Stimulated activated CD4-positive, alpha-beta T cell treated with anti-CD3 and anti-CD28 coated beads, Interleukin-1b, Interleukin-23, amount 100 ng/mL, for 48 hours (primary cell): ENCODE measurements at regions not wholly inside any gene's neighbourhood (a gene's known extent, or its start where the extent isn't known, plus 50 kb on each side); places are given as distances from the start of the nearest gene placed in this dataset.
"Not testable (repeated sequence)": the region's sequence is repeated elsewhere in the genome, so short reads cannot be mapped to it uniquely, and the experiment has no call there.

Source experiments
- DNase-seq: peaks from one replicate; pipeline ENCODE4 v3.0.0-alpha.2; 2020

DNA sequence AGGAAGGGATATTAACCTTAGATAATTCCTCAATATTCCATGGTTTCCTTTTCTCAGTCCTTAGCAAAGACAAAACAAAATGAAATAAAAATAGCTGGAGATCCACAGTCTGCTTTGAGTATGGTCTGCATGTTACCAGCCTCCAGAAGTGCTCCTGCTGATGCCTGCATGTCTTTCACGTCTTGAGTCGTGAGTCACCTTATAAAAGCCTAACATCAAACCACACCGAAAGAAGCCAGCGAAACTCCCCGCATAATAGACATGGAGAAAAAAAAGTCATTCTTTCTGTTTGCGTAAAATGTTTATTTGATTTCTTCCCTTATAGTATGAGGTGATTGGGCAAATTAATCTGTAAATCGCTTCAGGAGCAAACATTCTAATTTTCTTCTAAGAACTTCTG, 380.5 kb downstream of the SLCO4C1 start:
- no peak for DNase-seq

DNA sequence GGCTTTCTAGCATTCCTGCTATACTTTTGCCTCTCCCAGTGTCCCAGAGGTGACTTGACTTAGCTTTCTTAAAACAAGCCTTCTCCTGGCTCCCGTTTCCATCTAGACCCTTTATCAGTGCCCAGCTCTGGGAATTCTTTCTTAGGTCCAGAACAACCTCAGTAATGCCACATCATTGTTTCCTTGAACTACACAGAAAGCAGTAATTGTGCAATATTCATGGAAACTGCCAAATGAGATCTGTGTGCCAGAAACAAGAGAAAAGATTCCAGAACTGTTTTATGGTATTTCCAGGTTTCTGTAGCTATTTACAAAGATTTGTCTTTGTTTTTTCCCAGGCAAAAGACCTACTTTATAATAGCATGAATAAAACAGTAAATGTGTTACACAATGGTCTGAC, 391.3 kb downstream of the SLCO4C1 start:
- DNase-seq = no peak

DNA sequence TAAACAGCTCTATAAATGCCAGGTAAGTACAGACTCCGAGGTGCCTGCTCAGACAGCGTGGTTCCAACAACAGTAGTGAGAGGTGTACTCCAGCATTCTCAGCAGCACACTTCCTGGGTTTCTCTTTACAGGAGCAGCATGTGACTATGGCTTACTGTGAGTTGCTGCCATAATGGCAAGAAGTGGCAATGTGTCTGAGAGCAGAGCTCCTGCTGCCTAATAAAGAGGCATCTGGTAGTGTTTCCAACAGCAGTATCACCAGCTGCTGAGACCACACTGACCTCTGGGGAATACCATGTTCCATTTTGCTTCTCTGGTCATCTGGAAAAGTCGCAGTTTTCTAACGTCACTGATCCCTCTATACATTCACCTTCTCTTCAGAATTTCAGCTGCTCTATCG, 398.2 kb downstream of the SLCO4C1 start:
- DNase-seq = no peak

DNA sequence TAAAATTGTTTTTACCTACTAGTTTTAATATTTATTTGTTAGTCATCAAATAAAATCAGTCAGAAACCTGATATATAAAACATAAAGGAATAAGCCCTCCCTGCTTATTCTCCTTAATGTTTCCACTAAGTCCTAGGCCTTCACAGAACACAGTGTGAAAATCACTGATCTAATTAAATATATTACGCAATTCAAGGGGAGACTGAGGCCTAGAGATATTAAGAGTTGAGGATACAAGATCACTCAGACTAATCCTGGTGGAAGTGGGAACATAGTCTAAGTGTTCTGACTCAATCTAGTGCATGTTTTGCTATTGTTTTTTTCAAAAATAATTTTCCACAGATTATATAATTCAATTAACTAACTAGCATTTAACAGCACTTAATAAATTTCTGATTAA, 401.1 kb downstream of the SLCO4C1 start:
- no peak for DNase-seq

DNA sequence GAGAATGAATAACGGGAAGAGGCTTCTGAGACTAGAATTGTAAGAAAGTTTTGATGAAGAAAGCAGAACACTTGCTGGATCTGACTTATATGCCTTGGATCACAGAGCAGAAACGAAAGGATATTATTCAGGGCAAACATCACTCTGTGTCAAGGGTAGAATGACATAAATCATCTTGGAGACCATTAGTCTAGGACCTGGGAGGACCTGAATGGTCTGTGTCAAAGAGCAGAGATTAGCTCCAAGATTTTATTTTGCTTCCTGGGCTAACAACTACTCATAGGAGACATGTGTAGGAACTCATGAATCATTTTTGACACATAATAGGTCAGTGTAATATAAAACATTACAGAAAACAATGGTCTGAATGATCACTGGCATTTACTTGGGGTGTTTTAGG, 417.9 kb downstream of the SLCO4C1 start:
- no peak for DNase-seq

DNA sequence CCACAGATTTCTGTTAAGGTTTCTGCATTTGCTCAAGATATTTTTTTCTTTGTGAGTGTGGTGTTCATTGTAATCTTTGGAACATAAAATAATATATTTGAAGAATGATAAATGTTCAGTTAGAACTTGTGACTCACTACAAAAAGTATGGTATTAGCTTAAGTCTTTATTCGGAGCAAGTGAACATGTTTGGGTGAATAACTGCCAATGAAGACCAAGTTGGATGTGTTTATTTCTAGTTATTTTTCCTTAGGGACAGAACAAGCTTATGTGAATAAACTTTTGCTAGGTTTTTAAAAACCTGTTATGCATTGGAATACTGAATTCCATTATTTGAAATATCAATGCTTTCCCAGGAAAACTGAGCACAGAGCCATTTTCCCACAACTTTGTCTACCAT, 418.6 kb downstream of the SLCO4C1 start:
- no peak for DNase-seq

DNA sequence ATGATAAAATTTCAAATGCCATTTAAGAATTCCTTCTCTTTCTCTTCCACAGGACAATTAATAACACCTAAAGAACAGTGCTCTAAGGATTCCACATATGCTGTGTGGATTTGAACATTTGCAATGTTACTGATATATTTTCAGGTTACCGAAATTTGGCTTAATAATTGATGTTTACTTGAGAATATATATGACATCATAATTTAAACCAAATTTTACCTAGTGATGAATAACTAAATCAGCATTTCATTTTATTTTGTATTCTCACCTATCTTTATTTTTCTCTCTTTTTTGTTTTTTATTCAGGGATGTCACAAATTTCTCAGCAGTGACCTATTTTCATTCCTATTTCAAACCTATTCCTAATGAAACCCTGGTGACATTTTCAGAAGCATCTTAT, 429.6 kb downstream of the SLCO4C1 start:
- DNase-seq = no peak

DNA sequence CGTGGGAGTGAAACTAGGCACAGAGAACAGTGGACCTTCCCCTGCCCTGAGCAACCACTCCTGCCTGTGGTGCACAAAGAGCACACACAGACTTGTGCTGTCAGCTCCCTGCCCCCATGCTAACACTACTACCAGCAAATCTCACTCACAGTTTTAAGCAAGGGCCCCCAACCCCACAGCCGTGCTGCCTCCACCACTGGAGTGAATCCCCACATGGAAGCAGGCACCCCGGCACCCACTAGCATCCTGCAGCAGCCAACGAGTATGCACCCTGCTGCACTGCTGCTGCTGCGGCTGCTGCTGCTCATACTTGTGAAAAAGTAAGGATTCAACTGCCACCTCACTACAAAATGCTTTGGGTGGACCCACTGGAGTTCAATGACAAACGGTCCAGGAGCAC, 435.5 kb downstream of the SLCO4C1 start:
- no peak for DNase-seq

DNA sequence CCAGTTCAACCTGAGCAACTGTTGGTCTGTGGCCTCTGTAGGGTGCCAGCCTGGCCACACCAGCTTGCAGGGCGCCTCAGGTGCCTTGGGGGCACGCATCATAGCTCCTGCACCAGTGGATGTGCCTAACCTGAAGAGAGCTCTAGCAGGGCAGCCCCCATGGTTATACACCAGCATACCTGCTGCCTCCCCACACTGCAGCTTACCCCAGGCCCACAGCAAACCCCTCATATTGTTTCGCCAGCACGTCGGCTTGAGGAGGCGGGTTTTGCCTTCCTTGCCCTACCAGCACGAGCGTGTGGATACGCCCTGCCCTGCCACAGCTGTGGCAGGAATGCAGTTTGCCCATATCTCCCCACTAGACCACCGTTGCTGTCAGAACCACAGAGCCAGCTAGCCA, 435.9 kb downstream of the SLCO4C1 start:
- no peak for DNase-seq

DNA sequence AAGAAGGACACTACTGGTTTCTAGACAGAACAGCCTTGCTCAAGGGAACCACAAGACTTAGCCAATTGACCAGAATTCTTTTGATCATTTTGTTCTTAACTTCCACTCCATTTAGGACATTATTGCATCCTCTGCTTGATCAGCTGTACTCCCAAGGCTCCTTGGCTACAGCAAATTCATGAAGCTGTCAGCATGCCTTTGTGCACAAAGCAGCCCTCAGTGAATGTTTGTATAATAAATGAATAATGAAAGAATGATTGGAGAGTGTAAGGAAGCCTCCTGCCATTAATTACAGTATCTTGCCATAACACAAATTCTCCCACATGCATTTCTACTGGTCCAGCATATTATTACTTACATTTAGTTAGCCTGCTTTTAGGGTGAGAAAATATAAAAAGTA, 449.6 kb downstream of the SLCO4C1 start:
- no peak for DNase-seq

DNA sequence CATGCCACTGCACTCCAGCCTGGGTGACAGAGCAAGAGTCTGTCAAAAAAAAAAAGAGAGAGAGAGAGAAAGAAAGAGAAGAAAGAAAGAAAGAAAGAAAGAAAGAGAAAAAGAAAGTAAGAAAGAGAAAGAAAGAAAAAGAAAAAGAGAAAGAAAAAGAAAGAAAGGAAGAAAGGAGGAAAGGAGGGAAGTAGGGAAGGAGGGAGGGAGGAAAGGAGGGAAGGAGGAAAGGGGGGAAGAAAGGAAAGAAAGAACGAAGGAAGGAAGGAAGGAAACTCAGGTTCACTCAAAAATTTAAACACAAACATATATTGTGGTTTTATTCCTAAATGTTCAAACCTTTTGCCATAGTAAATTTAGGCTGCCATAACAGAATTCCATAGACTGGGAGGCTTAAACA, 453.0 kb downstream of the SLCO4C1 start:
- no peak for DNase-seq

DNA sequence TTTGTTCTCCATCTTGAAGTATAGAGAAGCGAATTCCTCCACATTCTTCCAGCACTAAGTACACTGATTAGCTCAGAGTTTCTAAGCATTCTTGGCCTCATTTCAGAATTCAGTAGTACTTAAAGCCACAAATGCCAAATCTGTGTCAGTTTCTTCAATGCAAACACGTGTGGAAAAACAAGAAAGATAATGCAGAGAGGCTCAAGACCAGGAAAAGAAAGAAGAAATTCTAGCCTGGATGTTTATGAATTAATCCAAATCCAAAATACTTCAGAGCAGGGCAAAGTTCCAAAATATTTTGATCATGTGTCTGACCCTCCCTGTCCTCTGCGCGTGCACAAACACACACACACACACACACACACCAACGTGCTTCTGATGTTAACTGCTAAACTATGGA, 457.6 kb downstream of the SLCO4C1 start:
- DNase-seq = no peak

DNA sequence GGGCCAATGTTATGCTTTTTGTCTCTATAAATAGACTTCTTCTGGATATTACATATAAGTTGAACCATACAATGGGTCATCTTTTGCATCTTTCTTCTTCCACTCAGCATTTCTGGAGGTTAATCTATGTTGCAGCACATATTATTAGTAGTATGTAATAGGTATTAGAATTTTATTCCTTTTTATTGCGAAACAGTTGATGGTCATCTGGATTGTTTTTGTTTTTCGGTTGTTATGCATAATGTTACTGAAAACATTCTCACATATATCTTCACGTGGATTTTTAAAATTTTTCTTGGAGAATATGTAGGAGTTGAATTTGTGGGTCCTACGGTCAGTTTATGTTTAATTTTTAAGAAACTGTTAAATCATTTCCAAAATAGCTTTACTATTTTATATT, 466.8 kb downstream of the SLCO4C1 start:
- DNase-seq = no peak

DNA sequence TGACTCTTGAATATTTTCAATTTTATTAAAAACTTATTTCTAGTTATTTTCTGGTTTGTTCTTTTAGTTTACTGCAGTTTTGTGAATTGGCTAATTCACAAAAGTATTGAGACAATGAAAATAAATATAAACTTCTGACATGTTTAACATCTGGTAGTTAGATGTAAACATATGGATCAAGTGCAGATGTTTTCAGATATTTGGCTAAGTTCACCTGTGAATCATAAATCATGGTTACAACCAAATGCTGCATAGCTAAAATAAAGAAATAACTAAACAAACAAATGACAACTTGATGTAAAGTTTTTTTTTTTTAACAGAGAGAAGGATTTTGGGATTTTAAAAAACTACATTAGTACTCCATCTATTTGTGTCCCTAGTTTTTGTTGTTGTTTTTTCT, 484.6 kb downstream of the SLCO4C1 start:
- DNase-seq = no peak

DNA sequence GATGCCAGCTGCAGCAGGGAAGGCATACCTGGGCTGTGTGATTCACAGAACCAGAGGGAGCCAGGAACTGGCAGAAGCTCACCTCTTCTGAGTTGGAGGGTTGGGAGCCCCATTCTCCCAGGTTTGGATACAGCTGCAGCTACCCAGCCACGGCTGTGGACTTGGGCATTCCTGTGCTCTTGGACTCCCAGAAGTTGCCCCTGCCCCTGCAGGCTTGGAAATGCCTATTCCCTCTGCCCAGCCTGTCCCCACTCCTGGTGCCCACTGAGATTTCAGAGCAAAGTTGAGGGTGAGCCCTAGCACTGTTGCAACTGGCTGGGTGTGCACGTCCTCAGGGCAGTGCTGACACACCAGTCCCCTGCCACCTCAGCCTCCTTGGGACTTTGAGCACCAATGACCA, 489.7 kb downstream of the SLCO4C1 start:
- DNase-seq = no peak

DNA sequence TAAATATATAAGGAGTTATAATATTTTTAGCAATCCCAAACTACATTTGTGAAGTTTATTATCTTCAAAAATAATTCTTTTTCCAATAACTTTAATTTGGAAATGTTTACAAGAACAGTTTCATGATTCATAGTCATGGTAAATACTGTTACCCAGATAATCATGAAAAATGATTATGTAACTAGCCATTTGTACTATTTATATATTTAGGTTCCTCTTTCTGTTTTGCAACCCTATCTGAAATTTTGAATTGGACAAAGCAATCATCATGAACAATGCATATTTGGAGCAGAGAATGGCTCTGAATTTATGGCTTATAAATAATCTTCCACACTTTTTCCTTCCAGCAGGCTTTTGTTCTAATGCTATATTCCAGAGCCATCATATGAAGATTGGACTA, 499.7 kb downstream of the SLCO4C1 start:
- DNase-seq = no peak

DNA sequence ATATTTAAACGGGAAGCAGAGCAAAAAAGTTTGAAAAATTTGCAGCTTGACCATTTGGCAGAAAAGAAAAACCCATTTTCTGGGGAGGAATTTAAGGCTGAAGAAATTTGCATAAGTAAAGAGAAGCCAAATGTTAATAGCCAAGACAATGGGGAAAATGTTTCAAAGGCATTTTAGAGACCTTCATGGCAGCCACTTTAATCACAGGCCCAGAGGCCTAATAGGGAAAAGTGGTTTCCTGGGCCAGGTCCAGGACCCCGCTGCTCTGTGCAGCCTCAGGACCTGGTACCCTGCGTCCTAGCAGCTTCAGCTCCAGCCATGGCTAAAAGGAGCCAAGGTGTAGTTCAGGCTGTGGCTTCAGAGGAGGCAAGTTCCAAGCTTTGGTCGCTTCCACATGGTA, 507.3 kb downstream of the SLCO4C1 start:
- DNase-seq = no peak

DNA sequence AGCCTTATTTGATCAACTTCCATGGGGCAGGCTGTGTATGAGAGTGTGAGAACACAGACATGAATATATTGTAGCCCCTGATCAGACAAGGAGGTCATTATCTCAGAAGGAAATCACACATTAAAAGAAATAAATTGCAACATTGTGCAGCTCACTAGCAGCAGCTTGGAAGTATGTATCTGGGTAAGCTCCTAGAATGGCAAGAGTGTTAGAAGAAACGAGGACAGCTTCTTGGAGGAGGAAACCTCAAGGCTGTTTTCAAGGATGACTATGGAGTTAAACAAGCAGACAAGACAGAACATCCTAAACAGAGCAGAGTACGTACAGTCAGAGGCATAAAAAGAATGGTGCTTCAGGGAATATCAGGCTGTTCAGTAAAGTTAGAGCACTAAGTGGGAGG, 511.0 kb downstream of the SLCO4C1 start:
- no peak for DNase-seq

DNA sequence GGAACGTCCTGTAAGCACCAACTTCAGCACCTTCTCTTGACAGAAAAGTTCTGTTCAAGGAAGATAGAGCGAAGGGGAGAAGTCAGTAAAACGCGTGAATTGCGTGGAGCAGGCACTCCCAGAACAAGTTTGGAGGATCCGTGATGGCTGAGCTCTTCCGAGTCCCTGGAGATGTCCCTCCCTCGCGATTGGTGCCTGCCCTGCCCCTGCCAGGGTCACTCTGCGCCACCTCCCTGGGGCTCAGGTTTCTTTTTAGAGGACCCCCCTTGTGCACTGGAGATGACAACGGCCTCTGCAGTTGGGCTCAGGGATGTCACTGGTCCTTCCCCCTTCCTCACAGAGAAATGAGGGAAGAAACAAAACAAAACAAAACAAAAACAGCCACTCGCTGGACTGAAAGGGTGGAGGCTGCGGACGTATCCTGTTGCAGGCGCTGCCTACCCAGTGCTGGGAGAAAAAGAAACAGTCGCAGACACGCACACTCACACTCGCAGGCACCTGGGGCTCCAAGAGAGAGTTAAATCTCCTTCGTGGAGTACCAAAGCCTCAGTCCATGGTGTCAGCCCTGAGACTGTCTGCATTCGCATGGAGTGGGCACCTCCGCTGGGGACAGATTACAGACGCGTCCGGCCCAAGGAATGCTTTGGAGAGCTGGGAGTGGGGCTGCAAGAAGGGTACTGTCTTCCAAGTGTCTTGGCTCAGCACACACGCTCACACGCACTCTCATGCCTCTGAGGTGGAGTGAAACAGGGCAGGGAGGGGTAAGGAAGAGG, 512.7 kb downstream of the SLCO4C1 start:
- no peak for DNase-seq

DNA sequence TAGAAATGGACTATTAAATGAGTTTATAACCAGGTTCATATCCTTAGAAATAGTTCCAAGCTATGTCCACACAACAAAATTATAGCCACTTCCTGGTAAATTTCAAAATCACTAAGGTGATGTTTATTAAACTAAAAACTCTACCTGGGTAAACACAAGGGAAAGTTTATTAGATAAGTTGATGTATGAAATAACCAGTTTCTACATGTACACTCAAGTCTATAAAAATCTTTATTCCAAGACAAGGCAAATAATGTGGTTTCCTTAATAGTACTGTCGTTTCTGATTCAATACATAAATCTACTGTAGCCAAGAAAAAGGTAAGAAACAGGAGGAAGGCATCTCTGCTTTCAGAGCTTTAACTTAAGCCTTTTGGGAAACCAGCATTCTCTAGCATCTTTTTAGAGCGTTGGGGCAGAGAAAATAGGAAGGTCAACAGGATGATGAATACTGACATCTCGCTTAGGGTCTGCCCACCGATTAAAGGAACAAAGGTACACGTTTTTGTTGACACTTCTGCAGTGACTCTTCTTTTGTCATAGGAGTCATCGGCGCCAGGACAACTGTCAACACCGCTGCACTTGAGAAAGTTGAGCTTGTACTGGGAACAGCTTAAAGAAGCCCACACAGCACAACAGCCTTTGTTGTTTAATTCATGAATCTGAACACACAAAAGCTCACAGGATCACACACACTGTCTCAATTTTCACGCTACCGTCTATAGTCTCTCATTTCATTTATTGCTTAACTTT, 513.6 kb downstream of the SLCO4C1 start:
- no peak for DNase-seq

DNA sequence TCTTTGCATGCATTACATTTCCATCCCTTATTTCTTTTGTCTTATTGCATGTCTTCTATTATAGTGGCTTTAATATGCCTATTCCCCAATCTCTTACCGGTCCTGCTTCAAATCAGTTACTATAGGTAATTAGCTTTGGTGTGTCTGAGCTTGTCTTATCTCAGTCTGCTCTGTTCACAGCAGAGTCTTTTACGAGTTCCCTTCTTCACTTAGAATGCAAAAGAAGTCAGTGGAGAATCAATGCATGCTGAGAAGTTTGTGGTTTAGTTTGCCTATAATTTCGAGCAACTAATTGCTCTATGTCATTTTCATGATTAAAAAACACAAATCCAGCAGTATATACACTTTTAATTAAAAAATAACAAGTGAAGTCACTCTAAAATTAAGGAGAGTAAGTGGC, 545.0 kb downstream of the SLCO4C1 start:
- no peak for DNase-seq

DNA sequence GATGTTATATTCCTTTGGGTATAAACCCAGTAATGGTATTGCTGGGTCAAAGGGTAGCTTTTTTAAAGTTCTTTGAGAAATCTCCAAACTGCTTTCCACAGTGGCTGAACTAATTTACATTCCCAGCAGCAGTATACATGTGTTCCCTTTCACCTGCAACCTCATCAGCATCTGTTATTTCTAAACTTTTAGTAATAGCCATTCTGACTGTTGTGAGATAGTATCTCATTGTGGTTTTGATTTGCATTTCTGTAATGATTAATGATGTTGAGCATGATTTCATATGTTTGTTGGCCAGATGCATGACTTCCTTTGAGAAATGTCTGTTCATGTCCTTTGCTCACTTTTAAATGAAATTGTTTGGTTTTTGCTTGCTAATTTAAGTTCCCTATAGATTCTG, 553.1 kb downstream of the SLCO4C1 start:
- DNase-seq = not testable (repeated sequence)

DNA sequence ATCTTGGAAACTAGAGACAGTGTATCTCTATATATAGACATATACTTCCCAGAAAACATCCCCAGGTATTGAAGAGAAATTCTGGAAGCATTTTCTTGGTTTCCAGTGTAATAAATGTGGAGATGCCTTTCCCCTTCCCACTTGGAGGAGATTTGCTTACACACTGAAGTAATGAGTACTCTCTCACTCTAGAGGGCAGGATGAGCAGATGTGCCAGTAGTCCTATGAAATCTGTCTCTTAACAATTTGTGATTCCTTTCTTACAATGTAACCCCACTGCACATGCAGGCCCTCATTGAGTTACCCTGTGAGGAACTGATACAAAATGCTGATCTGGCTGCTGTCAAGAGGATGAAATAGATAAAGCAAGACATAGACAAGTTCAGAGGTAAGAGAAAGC, 567.2 kb downstream of the SLCO4C1 start:
- no peak for DNase-seq

DNA sequence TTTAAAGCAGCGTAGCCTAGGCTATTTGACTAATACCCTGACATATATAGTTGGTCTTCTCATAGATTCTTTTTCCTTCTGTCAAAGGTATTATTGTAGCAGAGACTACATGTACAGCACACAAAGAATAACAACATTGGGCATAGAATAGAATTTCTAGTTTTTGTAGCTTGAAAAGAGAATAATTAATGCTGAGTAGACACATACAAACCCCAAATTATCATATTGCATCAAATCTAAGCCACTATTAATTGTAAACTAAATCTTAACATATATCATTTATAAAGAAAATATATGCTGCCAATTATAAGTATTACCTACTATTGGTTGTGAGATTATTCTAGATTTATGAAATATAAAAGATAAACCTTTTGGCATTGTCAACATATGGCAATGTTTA, 574.5 kb downstream of the SLCO4C1 start:
- no peak for DNase-seq

DNA sequence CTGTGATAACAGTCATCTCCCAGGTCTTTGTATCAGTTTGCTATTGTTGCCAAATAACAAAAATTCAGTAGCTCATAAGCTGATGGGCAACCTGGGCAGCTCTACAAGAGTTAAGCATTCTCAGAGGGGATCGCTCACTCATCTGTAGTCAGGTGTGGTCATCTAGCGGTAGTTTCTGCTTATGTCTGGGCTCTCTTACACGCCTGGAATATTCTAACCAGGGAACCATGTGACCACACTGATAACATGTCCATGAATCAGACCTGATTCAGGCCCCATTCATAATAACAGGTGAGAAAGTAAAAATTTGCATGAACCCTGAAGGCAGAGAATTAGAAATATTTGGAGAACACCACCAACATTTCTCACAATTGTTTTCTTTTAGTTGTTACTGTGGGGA, 576.1 kb downstream of the SLCO4C1 start:
- DNase-seq = no peak
